Stomach (tissue), 4 donors: ENCODE measurements at regions not wholly inside any gene's neighbourhood (a gene's known extent, or its start where the extent isn't known, plus 50 kb on each side); places are given as distances from the start of the nearest gene placed in this dataset.

Experiments
- EP300 ChIP-seq: sonication (generic); formaldehyde crosslinking; IDR thresholded peaks from one replicate; pipeline ENCODE4 v1.6.1; 2017; ENCODE audit warnings: antibody characterized with exemption
- POLR2A ChIP-seq, 4 donors: fragments of 450-650 bp; IDR thresholded peaks; one replicate each; pipeline ENCODE4 v1.6.1; 2016; ENCODE audit warnings: antibody characterized with exemption in 4 of 4, control low read depth in 2 of 4, mild to moderate bottlenecking in 1 of 4, moderate library complexity in 1 of 4
- POLR2AphosphoS5 ChIP-seq, 3 donors: sonication (generic); formaldehyde crosslinking; IDR thresholded peaks; one replicate each; pipeline ENCODE4 v1.6.1; 2016; ENCODE audit warnings: antibody characterized with exemption in 3 of 3
- TF ChIP-seq, protein P1 (sequence below), 7 experiments: fragments of 450-650 bp in 4 of 7; fragments of 200-600 bp in 3 of 7; sonication (generic) in 3 of 7; IDR thresholded peaks; one replicate each; pipeline ENCODE4 v1.5.1; 2016 to 2019; ENCODE audit warnings: antibody characterized with exemption in 7 of 7, control low read depth in 2 of 7, mild to moderate bottlenecking in 1 of 7

- TF ChIP-seq EP300 (no peak), POLR2AphosphoS5 (IDR thresholded peaks at IDR 0.05) (no peak), POLR2A (IDR thresholded peaks at IDR 0.05) (no peak)
- TF ChIP-seq, protein P1, sequence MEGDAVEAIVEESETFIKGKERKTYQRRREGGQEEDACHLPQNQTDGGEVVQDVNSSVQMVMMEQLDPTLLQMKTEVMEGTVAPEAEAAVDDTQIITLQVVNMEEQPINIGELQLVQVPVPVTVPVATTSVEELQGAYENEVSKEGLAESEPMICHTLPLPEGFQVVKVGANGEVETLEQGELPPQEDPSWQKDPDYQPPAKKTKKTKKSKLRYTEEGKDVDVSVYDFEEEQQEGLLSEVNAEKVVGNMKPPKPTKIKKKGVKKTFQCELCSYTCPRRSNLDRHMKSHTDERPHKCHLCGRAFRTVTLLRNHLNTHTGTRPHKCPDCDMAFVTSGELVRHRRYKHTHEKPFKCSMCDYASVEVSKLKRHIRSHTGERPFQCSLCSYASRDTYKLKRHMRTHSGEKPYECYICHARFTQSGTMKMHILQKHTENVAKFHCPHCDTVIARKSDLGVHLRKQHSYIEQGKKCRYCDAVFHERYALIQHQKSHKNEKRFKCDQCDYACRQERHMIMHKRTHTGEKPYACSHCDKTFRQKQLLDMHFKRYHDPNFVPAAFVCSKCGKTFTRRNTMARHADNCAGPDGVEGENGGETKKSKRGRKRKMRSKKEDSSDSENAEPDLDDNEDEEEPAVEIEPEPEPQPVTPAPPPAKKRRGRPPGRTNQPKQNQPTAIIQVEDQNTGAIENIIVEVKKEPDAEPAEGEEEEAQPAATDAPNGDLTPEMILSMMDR (IDR thresholded peaks at IDR 0.05) = no peak
Observed at GRCh38 chr3:74787011-74787410, 172.6 kb upstream of the CNTN3 start.
